IMR-90 (cell line): ENCODE measurements at regions not wholly inside any gene's neighbourhood (a gene's known extent, or its start where the extent isn't known, plus 50 kb on each side); places are given as distances from the start of the nearest gene placed in this dataset.

Experiments
- CEBPB ChIP-seq: IDR thresholded peaks from 2 replicates; pipeline ENCODE4 v1.6.1; 2012; ENCODE audit warnings: low read depth, low read length, improper control_type of control experiment
- FOS ChIP-seq: fragments of 150-350 bp; IDR thresholded peaks from 2 replicates; pipeline ENCODE4 v1.6.1; 2016; ENCODE audit warnings: low read depth, low read length
- MAZ ChIP-seq: IDR thresholded peaks from 2 replicates; pipeline ENCODE4 v1.6.1; 2012; ENCODE audit warnings: low read depth, mild to moderate bottlenecking, low read length, improper control_type of control experiment, moderate library complexity, borderline replicate concordance
- MXI1 ChIP-seq: IDR thresholded peaks from 2 replicates; pipeline ENCODE4 v1.6.1; 2012; ENCODE audit warnings: low read depth, mild to moderate bottlenecking, low read length, moderate library complexity, borderline replicate concordance
- POLR2A ChIP-seq: IDR thresholded peaks from 2 replicates; pipeline ENCODE4 v1.6.1; 2012; ENCODE audit warnings: mild to moderate bottlenecking, low read depth, low read length
- RAD21 ChIP-seq: IDR thresholded peaks from 2 replicates; pipeline ENCODE4 v1.6.1; 2012; ENCODE audit warnings: low read length, improper control_type of control experiment
- RCOR1 ChIP-seq: IDR thresholded peaks from 2 replicates; pipeline ENCODE4 v1.6.1; 2012; ENCODE audit warnings: mild to moderate bottlenecking, low read length, improper control_type of control experiment; ENCODE audit not compliant: insufficient replicate concordance
- RFX5 ChIP-seq: IDR thresholded peaks from 2 replicates; pipeline ENCODE4 v1.8.0; 2012; ENCODE audit warnings: low read depth, mild to moderate bottlenecking, low read length, moderate library complexity
- TF ChIP-seq, protein P1 (sequence below): conservative IDR thresholded peaks from 2 replicates; pipeline ENCODE4 v1.5.1; 2012; ENCODE audit warnings: mild to moderate bottlenecking, low read depth, low read length, improper control_type of control experiment
- TF ChIP-seq, protein P2 (sequence below): fragments of 150-350 bp; IDR thresholded peaks from 2 replicates; pipeline ENCODE4 v1.6.1; 2017; ENCODE audit warnings: mild to moderate bottlenecking, antibody characterized with exemption, low read length, low read depth

DNA sequence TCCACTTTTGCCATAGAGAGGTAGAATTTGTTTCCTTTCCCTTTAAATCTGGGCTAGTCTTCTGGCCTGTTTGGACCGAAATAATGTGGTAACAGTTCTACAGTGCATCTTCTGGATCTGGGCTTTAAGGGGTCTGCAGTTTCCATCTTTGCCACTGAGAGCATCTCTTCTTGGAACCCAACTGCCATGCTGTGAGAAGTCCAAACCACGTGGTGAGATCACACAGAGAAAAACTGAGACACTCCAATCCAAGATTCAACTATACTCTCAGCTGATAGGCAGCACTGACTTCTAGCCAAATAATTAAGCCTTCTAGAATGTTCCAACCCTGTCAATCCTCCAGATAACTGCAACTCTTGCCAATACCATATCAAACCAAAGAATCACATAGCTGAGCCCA is 261.1 kb downstream of the INSIG2 start:
- TF ChIP-seq, protein P1, sequence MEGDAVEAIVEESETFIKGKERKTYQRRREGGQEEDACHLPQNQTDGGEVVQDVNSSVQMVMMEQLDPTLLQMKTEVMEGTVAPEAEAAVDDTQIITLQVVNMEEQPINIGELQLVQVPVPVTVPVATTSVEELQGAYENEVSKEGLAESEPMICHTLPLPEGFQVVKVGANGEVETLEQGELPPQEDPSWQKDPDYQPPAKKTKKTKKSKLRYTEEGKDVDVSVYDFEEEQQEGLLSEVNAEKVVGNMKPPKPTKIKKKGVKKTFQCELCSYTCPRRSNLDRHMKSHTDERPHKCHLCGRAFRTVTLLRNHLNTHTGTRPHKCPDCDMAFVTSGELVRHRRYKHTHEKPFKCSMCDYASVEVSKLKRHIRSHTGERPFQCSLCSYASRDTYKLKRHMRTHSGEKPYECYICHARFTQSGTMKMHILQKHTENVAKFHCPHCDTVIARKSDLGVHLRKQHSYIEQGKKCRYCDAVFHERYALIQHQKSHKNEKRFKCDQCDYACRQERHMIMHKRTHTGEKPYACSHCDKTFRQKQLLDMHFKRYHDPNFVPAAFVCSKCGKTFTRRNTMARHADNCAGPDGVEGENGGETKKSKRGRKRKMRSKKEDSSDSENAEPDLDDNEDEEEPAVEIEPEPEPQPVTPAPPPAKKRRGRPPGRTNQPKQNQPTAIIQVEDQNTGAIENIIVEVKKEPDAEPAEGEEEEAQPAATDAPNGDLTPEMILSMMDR: no peak
- TF ChIP-seq RCOR1 (no peak), CEBPB (no peak), RFX5 (no peak), POLR2A (no peak), FOS (no peak), MAZ (no peak), RAD21 (no peak), MXI1 (no peak)
- TF ChIP-seq, protein P2, sequence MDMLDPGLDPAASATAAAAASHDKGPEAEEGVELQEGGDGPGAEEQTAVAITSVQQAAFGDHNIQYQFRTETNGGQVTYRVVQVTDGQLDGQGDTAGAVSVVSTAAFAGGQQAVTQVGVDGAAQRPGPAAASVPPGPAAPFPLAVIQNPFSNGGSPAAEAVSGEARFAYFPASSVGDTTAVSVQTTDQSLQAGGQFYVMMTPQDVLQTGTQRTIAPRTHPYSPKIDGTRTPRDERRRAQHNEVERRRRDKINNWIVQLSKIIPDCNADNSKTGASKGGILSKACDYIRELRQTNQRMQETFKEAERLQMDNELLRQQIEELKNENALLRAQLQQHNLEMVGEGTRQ: no peak
